ENCODE measurements at regions not wholly inside any gene's neighbourhood (a gene's known extent, or its start where the extent isn't known, plus 50 kb on each side); places are given as distances from the start of the nearest gene placed in this dataset.

DNA sequence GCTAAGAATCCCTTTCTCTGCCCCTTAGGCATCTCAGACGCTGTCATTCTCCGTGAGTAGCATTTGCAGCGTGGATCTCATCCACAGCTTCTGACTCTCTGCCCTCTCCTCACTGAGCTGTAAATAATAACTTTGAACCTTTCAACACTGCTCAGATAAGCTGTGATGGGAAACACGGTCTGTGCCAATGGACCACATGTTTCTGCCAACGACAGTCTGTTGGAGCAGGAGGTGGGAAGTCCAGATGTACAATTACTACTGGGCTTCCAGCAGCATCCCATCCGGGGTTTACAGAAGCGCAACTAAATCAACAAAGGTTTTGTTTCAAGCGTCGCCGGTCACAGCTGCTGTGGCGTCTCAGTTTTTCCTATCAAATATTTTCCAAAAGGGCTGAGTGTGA lies 1110.6 kb downstream of the TYW1 start:
- Mint-ChIP-seq H3K4me1 (no peaks in the 10 kb centered on the region), H3K9me3 (no peaks in the 10 kb centered on the region), H3K4me3 (no peak overlapping the region), H3K36me3 (no peaks in the 10 kb centered on the region), H3K27me3 (no peaks in the 10 kb centered on the region), H3K27ac (no peak overlapping the region)
- ATAC-seq, result no peak

DNA sequence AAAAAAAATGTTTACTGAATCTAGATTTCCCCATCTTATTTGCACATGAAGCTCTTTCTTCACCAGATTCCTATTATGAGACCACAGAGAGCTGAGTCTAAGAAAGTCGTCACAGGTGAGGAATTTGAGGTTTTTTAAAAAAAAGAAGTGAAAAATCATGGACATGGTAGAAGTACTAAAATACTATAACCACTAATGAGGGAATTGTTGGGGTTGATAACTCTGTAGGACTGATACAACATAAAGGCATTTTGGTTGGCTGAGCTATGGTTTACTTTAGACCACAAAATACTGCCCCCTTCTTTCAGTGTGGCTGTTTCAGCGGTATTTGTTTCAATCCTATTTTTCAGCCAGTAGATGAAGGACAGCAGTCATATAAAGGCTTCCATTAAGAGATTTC lies 1111.3 kb downstream of the TYW1 start:
- no peak overlapping the region for H3K27ac Mint-ChIP-seq
- H3K36me3 Mint-ChIP-seq, result no peaks in the 10 kb centered on the region
- no peak for ATAC-seq
- no peak overlapping the region for H3K4me3 Mint-ChIP-seq
- no peaks in the 10 kb centered on the region for H3K4me1 Mint-ChIP-seq
- no peaks in the 10 kb centered on the region for H3K27me3 Mint-ChIP-seq
- no peaks in the 10 kb centered on the region for H3K9me3 Mint-ChIP-seq

DNA sequence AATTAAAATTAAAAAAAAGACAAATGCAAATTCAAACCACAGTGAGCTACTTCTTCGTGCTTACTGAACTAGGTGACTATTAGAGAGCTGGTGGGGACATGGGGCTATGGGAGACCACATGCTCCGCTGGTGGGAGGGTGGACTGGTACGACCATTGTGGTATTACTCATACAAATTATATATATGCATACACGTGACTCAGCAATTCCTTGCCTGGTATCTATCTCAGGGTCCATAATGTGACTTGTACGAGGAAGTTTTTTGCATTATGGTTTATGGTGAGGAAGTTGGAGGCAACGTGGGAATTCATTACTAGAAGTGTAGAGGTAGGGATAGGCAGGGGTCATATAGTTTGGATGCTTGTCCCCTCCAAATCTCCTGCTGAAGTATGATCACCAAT lies 1112.7 kb downstream of the TYW1 start:
- no peaks in the 10 kb centered on the region for H3K27me3 Mint-ChIP-seq
- H3K9me3 Mint-ChIP-seq, result no peaks in the 10 kb centered on the region
- no peak for ATAC-seq
- H3K27ac Mint-ChIP-seq, result no peak overlapping the region
- no peaks in the 10 kb centered on the region for H3K4me1 Mint-ChIP-seq
- no peaks in the 10 kb centered on the region for H3K36me3 Mint-ChIP-seq
- no peak overlapping the region for H3K4me3 Mint-ChIP-seq

DNA sequence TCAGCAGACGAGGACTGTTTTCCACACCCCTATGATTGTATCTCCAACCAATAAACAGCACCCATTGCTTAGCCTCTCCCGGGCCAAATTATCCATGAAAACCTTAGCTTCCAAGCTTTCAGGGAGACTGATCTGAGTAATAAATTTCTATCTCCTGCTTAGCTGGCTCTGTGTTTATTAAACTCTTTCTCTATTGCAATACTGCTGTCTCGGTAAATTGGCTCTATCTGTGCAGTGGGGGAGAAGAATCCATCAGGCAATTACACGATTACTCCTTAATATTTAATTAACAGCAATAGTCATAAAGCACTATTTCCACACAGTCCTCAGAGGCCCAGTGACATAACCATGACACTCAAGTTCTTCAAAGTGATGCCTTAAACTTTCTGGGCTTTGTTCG lies 1122.8 kb downstream of the TYW1 start:
- Mint-ChIP-seq H3K36me3 (no peaks in the 10 kb centered on the region), H3K4me3 (no peak overlapping the region), H3K4me1 (no peaks in the 10 kb centered on the region), H3K27ac (no peak overlapping the region), H3K9me3 (peaks cover 25% of the 10 kb centered on the region), H3K27me3 (no peaks in the 10 kb centered on the region)
- ATAC-seq, result no peak

DNA sequence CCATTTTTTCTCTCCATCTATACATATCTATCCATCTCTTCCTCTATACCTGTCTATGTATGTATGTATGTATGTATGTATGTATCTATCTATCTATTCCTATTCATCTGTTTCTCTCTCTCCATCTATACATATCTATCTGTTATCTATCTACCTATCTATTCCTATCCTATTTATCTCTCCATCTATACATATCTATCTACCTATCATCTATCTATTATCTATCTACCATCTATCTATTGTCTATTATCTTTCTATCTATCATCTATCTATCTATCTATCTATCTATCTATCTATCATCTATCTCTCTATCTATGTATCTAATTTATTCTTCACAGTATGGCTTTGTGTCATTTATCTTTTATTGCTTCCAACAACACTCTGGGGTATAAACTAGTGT lies 1124.4 kb downstream of the TYW1 start:
- Mint-ChIP-seq H3K4me1 (no peaks in the 10 kb centered on the region), H3K27me3 (no peaks in the 10 kb centered on the region), H3K4me3 (no peak overlapping the region), H3K9me3 (peaks cover 22% of the 10 kb centered on the region), H3K27ac (no peak overlapping the region), H3K36me3 (no peaks in the 10 kb centered on the region)
- no peak for ATAC-seq

DNA sequence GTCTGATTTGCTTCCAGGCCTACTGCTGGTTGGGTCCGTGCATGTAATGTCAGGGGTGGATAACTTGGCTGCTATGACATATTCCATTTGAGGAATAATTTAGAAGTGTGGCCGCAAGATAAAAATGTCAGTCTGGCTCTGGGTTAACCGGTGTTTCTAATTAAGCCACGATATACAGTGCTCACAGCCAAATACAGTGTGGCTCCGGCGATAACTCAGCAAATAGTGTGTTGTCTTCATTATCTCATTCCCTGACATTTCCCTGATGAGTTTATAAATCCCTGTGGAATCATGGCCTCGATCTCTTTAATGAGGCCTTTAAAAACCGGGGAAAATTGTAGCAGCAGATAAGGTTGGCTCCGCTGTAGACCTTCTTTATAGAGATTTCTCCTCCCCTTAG lies 1125.0 kb downstream of the TYW1 start:
- no peak overlapping the region for H3K4me3 Mint-ChIP-seq
- H3K27me3 Mint-ChIP-seq, result no peaks in the 10 kb centered on the region
- no peaks in the 10 kb centered on the region for H3K36me3 Mint-ChIP-seq
- H3K27ac Mint-ChIP-seq, result no peak overlapping the region
- no peaks in the 10 kb centered on the region for H3K4me1 Mint-ChIP-seq
- no peak for ATAC-seq
- H3K9me3 Mint-ChIP-seq, result peaks cover 19% of the 10 kb centered on the region

DNA sequence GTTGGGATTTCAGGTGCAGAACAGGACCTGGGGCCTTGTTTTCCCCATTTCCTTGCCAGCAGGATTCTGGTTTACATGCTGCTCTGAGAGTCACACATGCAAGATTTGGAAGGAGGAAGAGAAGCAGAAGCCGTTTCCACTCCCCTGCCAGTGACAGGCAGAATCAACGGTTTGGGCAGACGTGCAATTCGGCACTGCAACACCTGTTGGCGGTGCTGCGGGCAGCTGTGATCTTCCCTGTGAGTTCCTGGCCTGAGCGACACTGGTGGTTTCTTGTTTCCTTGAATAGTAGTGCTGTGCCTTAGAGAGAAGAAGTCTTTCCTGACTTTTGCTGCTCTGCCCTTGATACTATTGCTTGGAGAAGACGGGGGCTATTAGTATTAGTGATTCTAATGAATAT lies 1126.2 kb downstream of the TYW1 start:
- Mint-ChIP-seq H3K4me1 (no peaks in the 10 kb centered on the region), H3K27me3 (no peaks in the 10 kb centered on the region), H3K36me3 (no peaks in the 10 kb centered on the region), H3K27ac (no peak overlapping the region), H3K4me3 (no peak overlapping the region), H3K9me3 (peaks cover 18% of the 10 kb centered on the region)
- ATAC-seq, result no peak

DNA sequence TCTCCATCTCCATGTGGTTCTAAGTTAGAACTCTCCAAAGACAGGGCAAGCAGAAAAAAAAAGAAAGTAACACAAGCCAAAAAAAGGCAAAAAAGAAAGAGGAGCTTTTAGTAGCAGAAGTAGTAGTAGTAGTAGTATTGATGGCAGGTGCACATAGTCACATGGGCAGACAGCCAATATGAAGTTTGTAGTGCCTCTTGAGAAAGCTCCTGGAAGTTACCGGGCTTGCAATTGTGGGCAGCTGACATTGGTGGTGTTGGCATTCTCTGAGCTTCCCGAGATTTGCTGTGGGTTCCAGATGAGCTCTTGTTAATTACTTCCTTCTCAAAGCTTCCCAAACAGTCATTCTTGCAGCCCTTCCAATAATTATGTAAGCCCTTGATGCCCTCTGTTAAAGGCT lies 1128.5 kb downstream of the TYW1 start:
- no peak overlapping the region for H3K27ac Mint-ChIP-seq
- H3K27me3 Mint-ChIP-seq, result no peaks in the 10 kb centered on the region
- no peaks in the 10 kb centered on the region for H3K4me1 Mint-ChIP-seq
- no peak for ATAC-seq
- H3K4me3 Mint-ChIP-seq, result no peak overlapping the region
- H3K9me3 Mint-ChIP-seq, result peaks cover 9% of the 10 kb centered on the region
- no peaks in the 10 kb centered on the region for H3K36me3 Mint-ChIP-seq

DNA sequence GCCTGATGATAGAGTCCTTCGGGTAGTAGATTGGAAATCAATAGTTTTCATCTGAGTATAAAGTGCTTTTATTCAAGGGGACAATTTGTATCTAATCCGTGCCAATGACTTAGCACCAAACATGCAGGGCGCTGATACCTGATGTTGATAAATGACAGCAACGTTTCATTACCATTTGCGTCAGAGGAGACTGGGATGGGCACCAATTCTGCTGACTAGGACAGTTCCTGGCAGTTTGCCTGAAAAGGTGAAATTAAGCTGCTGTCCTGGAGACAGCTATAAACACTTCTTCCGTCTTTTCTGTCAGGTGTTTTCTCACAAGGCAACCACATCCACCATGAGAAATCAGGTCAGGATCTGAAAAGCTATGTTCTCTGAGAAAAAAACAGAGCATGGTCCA lies 1136.4 kb downstream of the TYW1 start:
- H3K4me3 Mint-ChIP-seq, result no peak overlapping the region
- H3K9me3 Mint-ChIP-seq, result peaks cover 12% of the 10 kb centered on the region
- no peaks in the 10 kb centered on the region for H3K4me1 Mint-ChIP-seq
- no peak overlapping the region for H3K27ac Mint-ChIP-seq
- no peak for ATAC-seq
- H3K36me3 Mint-ChIP-seq, result no peaks in the 10 kb centered on the region
- no peaks in the 10 kb centered on the region for H3K27me3 Mint-ChIP-seq

DNA sequence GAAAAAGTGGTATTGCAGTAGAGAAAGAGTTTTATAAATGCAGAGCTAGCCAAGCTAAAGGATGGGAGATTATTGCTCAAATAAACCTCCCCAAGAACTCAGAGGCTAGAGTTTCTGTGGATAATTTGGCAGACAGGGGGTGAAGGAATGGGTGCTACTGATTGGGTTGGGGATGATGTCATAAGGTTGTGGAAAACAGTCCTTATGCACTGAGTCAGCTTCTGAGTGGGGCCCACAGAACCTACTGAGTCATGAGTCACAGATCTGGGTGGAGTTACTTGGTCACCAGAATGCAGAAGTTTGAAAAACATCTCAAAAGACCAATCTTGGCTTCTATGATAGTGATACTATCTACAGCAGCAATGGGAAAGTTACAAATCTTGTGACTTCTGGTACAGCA lies 1146.7 kb downstream of the TYW1 start:
- no peak for ATAC-seq
- Mint-ChIP-seq H3K36me3 (no peaks in the 10 kb centered on the region), H3K27me3 (no peaks in the 10 kb centered on the region), H3K4me1 (no peaks in the 10 kb centered on the region), H3K9me3 (peaks cover 20% of the 10 kb centered on the region), H3K4me3 (no peak overlapping the region), H3K27ac (no peak overlapping the region)

DNA sequence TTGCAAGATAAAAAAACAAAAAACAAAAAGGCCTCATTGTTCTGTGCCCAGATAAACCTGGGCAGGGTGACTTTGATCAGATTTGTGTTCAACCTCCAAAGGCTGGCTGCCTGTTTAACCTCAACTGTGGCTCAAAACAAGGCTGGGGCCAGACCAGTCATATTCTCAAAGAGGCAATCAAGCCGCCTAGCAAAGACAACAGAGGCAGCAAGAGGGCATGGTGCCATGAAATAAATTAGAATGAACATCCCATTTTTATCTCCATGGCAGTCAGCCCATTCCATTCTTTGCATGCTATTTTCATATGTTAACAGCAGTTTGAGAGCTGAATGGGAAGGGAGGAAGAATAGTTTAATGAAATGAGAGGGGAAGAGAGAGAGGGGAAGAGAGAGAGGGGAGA lies 1150.3 kb downstream of the TYW1 start:
- Mint-ChIP-seq H3K27me3 (no peaks in the 10 kb centered on the region), H3K27ac (no peak overlapping the region), H3K9me3 (peaks cover 17% of the 10 kb centered on the region), H3K36me3 (no peaks in the 10 kb centered on the region), H3K4me1 (no peaks in the 10 kb centered on the region), H3K4me3 (no peak overlapping the region)
- ATAC-seq, result no peak

DNA sequence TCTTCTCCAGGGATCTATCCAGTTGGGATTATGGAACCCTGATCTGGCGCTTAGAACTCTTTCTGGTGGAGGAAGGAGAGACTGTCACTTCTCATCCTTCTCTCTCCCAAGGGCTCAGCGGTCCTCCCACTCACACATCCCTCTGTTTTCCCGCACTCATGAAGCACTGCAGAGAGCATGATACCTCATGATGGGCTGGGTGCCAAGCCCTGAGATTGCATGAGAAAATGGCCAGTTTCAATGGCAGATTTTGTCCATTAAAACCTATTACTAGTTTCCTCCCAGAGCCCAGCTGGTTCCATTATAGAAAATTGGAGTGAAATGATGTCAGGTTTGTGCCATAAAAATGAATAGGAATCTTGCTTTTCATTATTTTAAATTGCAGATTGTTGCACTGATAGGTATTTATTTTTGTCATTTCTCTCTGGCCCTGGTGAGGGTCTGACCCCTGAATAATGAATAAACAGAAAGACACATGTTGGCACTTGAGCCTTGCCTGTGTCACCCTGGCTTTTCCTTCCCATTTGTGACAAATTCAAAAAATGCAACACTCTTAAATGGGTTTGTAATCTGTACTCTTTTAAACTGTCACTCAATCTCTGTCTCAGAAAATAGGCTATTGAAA lies 1151.1 kb downstream of the TYW1 start:
- Mint-ChIP-seq H3K4me3 (no peak overlapping the region), H3K27ac (no peak overlapping the region), H3K36me3 (no peaks in the 10 kb centered on the region), H3K27me3 (no peaks in the 10 kb centered on the region), H3K4me1 (no peaks in the 10 kb centered on the region), H3K9me3 (peaks cover 13% of the 10 kb centered on the region)
- no peak for ATAC-seq

DNA sequence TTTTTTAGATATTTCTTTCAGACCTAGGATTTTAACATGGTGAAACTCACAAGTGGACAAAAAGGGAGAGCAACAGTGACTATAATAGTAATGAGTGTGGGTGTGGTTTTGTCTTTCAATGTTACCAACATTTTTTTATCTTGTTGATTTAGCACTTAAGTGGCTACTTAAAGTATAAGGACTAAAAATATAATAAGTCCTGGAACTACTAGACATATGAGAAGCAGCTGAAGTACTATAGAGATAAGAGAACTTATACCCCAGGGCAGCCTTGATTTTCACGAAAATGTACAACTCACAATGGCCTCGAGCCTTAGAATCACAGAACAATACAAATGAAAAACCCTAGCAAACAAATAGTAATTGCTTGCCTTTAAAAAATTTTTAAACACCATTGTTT lies 1151.8 kb downstream of the TYW1 start:
- Mint-ChIP-seq H3K9me3 (peaks cover 12% of the 10 kb centered on the region), H3K36me3 (no peaks in the 10 kb centered on the region), H3K27me3 (no peaks in the 10 kb centered on the region), H3K4me3 (no peak overlapping the region), H3K4me1 (no peaks in the 10 kb centered on the region), H3K27ac (no peak overlapping the region)
- ATAC-seq, result no peak

DNA sequence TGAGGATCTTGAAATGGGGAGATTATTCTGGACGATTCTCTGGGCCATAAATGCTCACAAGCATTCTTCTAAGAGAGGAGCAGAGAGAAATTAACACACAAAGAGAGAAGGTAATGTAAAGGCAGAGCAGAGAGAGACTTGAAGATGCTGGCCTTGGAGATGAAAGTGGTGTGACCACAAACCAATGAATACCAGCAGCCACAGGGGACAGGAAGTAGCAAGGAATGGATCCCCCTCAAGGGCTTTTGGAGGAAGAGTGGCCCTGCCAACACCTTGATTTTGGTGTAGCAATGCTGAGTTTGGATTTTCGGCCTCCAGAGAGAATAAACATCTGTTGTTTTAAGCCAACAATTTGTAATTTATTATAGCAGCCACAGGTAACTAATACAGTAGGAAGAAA lies 1155.6 kb downstream of the TYW1 start:
- no peak overlapping the region for H3K4me3 Mint-ChIP-seq
- ATAC-seq, result no peak
- H3K9me3 Mint-ChIP-seq, result no peaks in the 10 kb centered on the region
- no peaks in the 10 kb centered on the region for H3K4me1 Mint-ChIP-seq
- no peaks in the 10 kb centered on the region for H3K36me3 Mint-ChIP-seq
- H3K27ac Mint-ChIP-seq, result no peak overlapping the region
- no peaks in the 10 kb centered on the region for H3K27me3 Mint-ChIP-seq

DNA sequence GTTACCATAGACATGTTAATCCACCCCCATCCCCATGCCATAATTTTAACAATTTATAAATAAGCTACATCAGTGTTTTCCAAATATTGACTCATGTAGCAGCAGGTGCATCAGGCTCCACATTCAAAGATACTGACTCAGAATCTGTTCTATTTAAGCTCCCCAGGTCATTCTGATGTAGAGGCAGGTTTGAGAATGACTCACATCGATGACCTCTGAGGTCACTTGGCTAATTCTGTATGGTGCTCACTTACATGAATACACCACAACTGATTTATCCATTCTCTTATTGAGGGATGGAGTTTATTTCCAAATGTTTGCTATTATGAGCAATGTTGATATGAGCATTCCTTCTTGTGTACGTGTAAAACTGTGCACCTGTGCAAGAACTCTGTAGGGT lies 1159.0 kb downstream of the TYW1 start:
- no peaks in the 10 kb centered on the region for H3K4me1 Mint-ChIP-seq
- no peak overlapping the region for H3K4me3 Mint-ChIP-seq
- H3K27me3 Mint-ChIP-seq, result no peaks in the 10 kb centered on the region
- peaks cover 2% of the 10 kb centered on the region for H3K9me3 Mint-ChIP-seq
- H3K36me3 Mint-ChIP-seq, result no peaks in the 10 kb centered on the region
- ATAC-seq, result no peak
- H3K27ac Mint-ChIP-seq, result no peak overlapping the region

DNA sequence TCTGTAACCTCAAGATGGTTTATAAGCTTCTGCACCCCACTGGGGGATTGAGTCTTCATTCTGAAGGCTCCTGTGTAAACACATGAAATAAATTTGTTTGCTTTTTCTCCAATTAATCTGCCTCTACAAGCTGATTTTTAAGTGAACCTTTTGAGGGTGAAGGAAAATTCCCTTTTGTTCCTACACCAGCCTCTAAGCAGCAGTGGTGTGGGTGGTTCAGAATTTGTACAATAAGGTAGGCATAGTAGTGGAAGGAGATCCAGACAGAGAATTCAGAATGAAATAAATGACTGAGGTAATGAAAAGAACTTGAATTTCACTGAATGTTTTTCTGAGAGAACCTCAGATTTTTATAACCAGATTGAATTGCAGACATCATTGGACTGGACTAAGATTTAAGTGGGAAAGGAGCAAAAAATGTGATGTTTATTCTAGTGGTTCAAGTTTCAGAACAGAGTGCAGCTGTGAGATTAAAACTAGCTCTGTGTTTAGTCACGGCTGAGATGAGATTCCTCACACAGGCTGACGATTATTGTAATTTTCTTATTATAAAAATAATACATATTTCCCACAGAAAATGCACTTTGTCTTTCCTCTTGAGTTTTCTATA lies 1162.2 kb downstream of the TYW1 start:
- no peaks in the 10 kb centered on the region for H3K27me3 Mint-ChIP-seq
- H3K9me3 Mint-ChIP-seq, result peaks cover 2% of the 10 kb centered on the region
- ATAC-seq, result no peak
- no peak overlapping the region for H3K4me3 Mint-ChIP-seq
- no peaks in the 10 kb centered on the region for H3K36me3 Mint-ChIP-seq
- H3K4me1 Mint-ChIP-seq, result no peaks in the 10 kb centered on the region
- H3K27ac Mint-ChIP-seq, result no peak overlapping the region

DNA sequence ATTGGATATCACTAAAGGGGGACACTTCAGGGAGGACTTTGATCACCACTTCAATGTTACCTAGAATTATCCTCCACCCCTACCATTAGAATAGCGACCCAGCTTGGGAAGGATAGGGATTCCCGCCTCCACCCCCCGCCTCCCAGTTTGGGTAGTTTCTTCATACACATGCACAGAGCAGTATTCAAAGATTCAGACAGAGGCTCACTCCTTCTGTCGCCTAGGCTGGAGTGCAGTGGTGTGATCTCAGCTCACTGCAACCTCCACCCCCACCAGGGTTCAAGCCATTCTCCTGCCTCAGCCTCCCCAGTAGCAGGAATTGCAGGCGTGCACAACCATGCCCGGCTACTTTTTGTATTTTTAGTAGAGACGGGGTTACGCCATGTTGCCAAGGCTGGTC lies 1166.1 kb downstream of the TYW1 start:
- Mint-ChIP-seq H3K27me3 (peaks cover 10% of the 10 kb centered on the region), H3K36me3 (no peaks in the 10 kb centered on the region), H3K4me3 (no peak overlapping the region), H3K27ac (no peak overlapping the region), H3K9me3 (peaks cover 2% of the 10 kb centered on the region), H3K4me1 (no peaks in the 10 kb centered on the region)
- no peak for ATAC-seq

All from stimulated activated memory B cell treated with anti-CD40 and anti-IgM and Interleukin-4, amounts not matched to agents 10 μg/mL and 1 μg/mL and 100 μg/mL, for 72 hours (primary cell).